Fibroblast of pulmonary artery (primary cell): ENCODE measurements at regions not wholly inside any gene's neighbourhood (a gene's known extent, or its start where the extent isn't known, plus 50 kb on each side); places are given as distances from the start of the nearest gene placed in this dataset.
"Not testable (repeated sequence)": the region's sequence is repeated elsewhere in the genome, so short reads cannot be mapped to it uniquely, and the experiment has no call there.

Source experiments
- DNase-seq: peaks from one replicate; pipeline ENCODE4 v3.0.0-alpha.2; 2010; ENCODE audit warnings: low read depth
- H3K4me3 ChIP-seq: replicated peaks from 2 replicates; pipeline ENCODE4 v1.5.1; 2011; ENCODE audit warnings: low read depth, mild to moderate bottlenecking, control low read depth, low read length, moderate library complexity
- CTCF ChIP-seq: IDR thresholded peaks from 2 replicates; pipeline ENCODE4 v1.5.1; 2011; ENCODE audit warnings: mild to moderate bottlenecking, control low read depth, low read length, inconsistent platforms; ENCODE audit errors: missing control alignments

GRCh38 chr3:20456511-20456910 lies 270.5 kb upstream of the SGO1 start:
- DNase-seq: no peak
- TF ChIP-seq CTCF: no peak
- H3K4me3 ChIP-seq: no peak overlapping the region

GRCh38 chr3:20451170-20451569 lies 265.2 kb upstream of the SGO1 start:
- DNase-seq: no peak
- TF ChIP-seq CTCF: no peak

GRCh38 chr3:20450611-20451010 lies 264.6 kb upstream of the SGO1 start:
- no peak for DNase-seq
- no peak overlapping the region for H3K4me3 ChIP-seq
- TF ChIP-seq CTCF: no peak

More at GRCh38 chr3:20451170-20451569, 265.2 kb upstream of the SGO1 start:
- H3K4me3 ChIP-seq: no peak overlapping the region

GRCh38 chr3:20442846-20443245 lies 256.8 kb upstream of the SGO1 start:
- no peak for TF ChIP-seq CTCF
- DNase-seq: no peak
- no peak overlapping the region for H3K4me3 ChIP-seq

GRCh38 chr3:20427268-20427667 lies 241.3 kb upstream of the SGO1 start:
- not testable (repeated sequence) for H3K4me3 ChIP-seq, DNase-seq

GRCh38 chr3:20425138-20425537 lies 239.1 kb upstream of the SGO1 start:
- H3K4me3 ChIP-seq: no peak overlapping the region
- no peak for DNase-seq
- TF ChIP-seq CTCF: no peak

GRCh38 chr3:20424086-20424485 lies 238.1 kb upstream of the SGO1 start:
- no peak overlapping the region for H3K4me3 ChIP-seq
- TF ChIP-seq CTCF: no peak
- DNase-seq: no peak

- no peak overlapping the region for H3K4me3 ChIP-seq
- DNase-seq: no peak
- no peak for TF ChIP-seq CTCF
Observed at GRCh38 chr3:20422391-20422790, 236.4 kb upstream of the SGO1 start.
